ENCODE measurements at regions not wholly inside any gene's neighbourhood (a gene's known extent, or its start where the extent isn't known, plus 50 kb on each side); places are given as distances from the start of the nearest gene placed in this dataset.

DNA sequence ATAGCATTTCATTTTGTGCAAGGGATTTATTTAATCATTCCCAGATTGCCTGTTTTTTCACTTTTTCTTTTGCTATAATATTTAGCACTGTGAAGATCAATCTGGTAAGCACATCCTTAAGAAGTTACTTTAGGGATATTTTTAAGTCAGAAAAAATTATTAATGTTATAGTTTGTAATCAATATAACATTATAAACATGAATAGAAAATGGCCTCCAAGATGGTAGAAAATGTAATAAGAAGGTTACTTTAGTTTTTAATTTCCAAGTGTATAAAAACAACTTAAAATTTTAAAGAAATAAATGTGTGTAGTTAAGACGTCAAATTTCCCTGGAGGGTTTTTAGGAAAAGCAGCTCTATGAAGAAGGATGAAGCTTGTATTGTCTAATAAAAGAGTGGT lies 81.9 kb upstream of the SERPINE2 start:
- TF ChIP-seq POLR2AphosphoS5 (IDR thresholded peaks at IDR 0.05; ENCODE audit: insufficient read depth, low read depth, low read length), result no peak
- TF ChIP-seq, protein P1, sequence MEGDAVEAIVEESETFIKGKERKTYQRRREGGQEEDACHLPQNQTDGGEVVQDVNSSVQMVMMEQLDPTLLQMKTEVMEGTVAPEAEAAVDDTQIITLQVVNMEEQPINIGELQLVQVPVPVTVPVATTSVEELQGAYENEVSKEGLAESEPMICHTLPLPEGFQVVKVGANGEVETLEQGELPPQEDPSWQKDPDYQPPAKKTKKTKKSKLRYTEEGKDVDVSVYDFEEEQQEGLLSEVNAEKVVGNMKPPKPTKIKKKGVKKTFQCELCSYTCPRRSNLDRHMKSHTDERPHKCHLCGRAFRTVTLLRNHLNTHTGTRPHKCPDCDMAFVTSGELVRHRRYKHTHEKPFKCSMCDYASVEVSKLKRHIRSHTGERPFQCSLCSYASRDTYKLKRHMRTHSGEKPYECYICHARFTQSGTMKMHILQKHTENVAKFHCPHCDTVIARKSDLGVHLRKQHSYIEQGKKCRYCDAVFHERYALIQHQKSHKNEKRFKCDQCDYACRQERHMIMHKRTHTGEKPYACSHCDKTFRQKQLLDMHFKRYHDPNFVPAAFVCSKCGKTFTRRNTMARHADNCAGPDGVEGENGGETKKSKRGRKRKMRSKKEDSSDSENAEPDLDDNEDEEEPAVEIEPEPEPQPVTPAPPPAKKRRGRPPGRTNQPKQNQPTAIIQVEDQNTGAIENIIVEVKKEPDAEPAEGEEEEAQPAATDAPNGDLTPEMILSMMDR (IDR thresholded peaks at IDR 0.05; ENCODE audit: extremely low read depth in 1 of 2, insufficient read depth in 1 of 2, low read depth in 1 of 2, low read length in 2 of 2), result no peak

Data from endothelial cell of umbilical vein (primary cell).